Keratinocyte (primary cell): ENCODE measurements at regions not wholly inside any gene's neighbourhood (a gene's known extent, or its start where the extent isn't known, plus 50 kb on each side); places are given as distances from the start of the nearest gene placed in this dataset.

Source experiments
- CTCF ChIP-seq, 3 experiments: IDR thresholded peaks in 1 of 3; conservative IDR thresholded peaks in 1 of 3; optimal IDR thresholded peaks in 1 of 3; 2 replicates in 2 of 3; 3 replicates in 1 of 3; pipeline versions ENCODE3 to v1.5.1; 2011; ENCODE audit warnings: low read length in 3 of 3, mild to moderate bottlenecking in 3 of 3, moderate library complexity in 2 of 3, control low read depth in 1 of 3, inconsistent platforms in 1 of 3; ENCODE audit not compliant: insufficient read depth in 2 of 3; ENCODE audit errors: extremely low read depth in 1 of 3
- EZH2 ChIP-seq: IDR thresholded peaks from one replicate; pipeline ENCODE4 v1.6.1; 2012; ENCODE audit warnings: inconsistent platforms, mild to moderate bottlenecking, low read length, moderate library complexity

GRCh38 chr22:48592931-48593330 is 1234.7 kb downstream of the BRD1 start:
- TF ChIP-seq CTCF (optimal IDR thresholded peaks at IDR 0.05 in 1 of 3, IDR thresholded peaks at IDR 0.05 in 1 of 3, conservative IDR thresholded peaks at IDR 0.05 in 1 of 3; ENCODE audit: extremely low read depth in 1 of 3, insufficient read depth in 2 of 3, low read length in 3 of 3), result no peak
- TF ChIP-seq EZH2, result no peak
